ENCODE measurements at regions not wholly inside any gene's neighbourhood (a gene's known extent, or its start where the extent isn't known, plus 50 kb on each side); places are given as distances from the start of the nearest gene placed in this dataset.

- POLR2A ChIA-PET, result no interaction called here
- CTCF ChIA-PET, result no interaction called here
- Histone ChIP-seq H3K9me3 (ENCODE audit: control insufficient read depth, insufficient read depth, low read depth, low read length) (no peaks in the 10 kb centered on the region), H3K4me3 (ENCODE audit: low read depth, low read length) (no peak overlapping the region), H3K36me3 (ENCODE audit: control insufficient read depth in 2 of 2, insufficient read depth in 1 of 2, low read length in 2 of 2) (no peaks in the 10 kb centered on the region), H3K27ac (ENCODE audit: extremely low read depth, low read depth, low read length) (no peak overlapping the region), H3K4me1 (ENCODE audit: control insufficient read depth, insufficient read depth, low read length) (no peaks in the 10 kb centered on the region)
- no peak for TF ChIP-seq ZNF785 (tag by site-specific recombination; IDR thresholded peaks at IDR 0.05)
- TF ChIP-seq FEZF1 (tag by site-specific recombination; IDR thresholded peaks at IDR 0.05), result no peak
- TF ChIP-seq ZNF677 (tag by site-specific recombination; IDR thresholded peaks at IDR 0.05), result no peak
- TF ChIP-seq ZNF623 (tag by site-specific recombination; IDR thresholded peaks at IDR 0.05), result no peak
- no peak for TF ChIP-seq TRIM28 (IDR thresholded peaks at IDR 0.05; ENCODE audit: borderline replicate concordance, low read length)
- TF ChIP-seq ZNF830 (tag by site-specific recombination; IDR thresholded peaks at IDR 0.05; ENCODE audit: low read depth), result no peak
- no peak for TF ChIP-seq ZNF350 (tag by site-specific recombination; IDR thresholded peaks at IDR 0.05)
- TF ChIP-seq ZNF654 (tag by site-specific recombination; IDR thresholded peaks at IDR 0.05; ENCODE audit: low read depth), result no peak
- TF ChIP-seq ZNF10 (tag by site-specific recombination; IDR thresholded peaks at IDR 0.05), result no peak
- TF ChIP-seq ZNF791 (tag by site-specific recombination; IDR thresholded peaks at IDR 0.05), result no peak
- TF ChIP-seq ZNF449 (tag by site-specific recombination; IDR thresholded peaks at IDR 0.05), result no peak
- TF ChIP-seq ZNF747 (tag by site-specific recombination; IDR thresholded peaks at IDR 0.05), result no peak
- TF ChIP-seq ZFHX2 (tag by site-specific recombination; conservative IDR thresholded peaks at IDR 0.05), result no peak
- TF ChIP-seq ZNF555 (tag by site-specific recombination; conservative IDR thresholded peaks at IDR 0.05), result no peak
- TF ChIP-seq ZNF223 (tag by site-specific recombination; IDR thresholded peaks at IDR 0.05), result no peak
- TF ChIP-seq ZNF37A (tag by site-specific recombination; IDR thresholded peaks at IDR 0.05), result no peak
- TF ChIP-seq ZSCAN23 (tag by site-specific recombination; IDR thresholded peaks at IDR 0.05), result no peak
Measured at GRCh38 chr2:19607931-19608771, 249.7 kb upstream of the OSR1 start.

- Histone ChIP-seq H3K4me1 (ENCODE audit: control insufficient read depth, insufficient read depth, low read length) (no peaks in the 10 kb centered on the region), H3K36me3 (ENCODE audit: control insufficient read depth in 2 of 2, insufficient read depth in 1 of 2, low read length in 2 of 2) (no peaks in the 10 kb centered on the region), H3K4me3 (ENCODE audit: low read depth, low read length) (no peak overlapping the region), H3K27ac (ENCODE audit: extremely low read depth, low read depth, low read length) (no peak overlapping the region), H3K9me3 (ENCODE audit: control insufficient read depth, insufficient read depth, low read depth, low read length) (no peaks in the 10 kb centered on the region)
- TF ChIP-seq YY2 (tag by site-specific recombination; IDR thresholded peaks at IDR 0.05) (no peak), ZBTB8A (tag by site-specific recombination; IDR thresholded peaks at IDR 0.05) (no peak)
- ChIA-PET POLR2A (no interaction called here), CTCF (no interaction called here)
Measured at GRCh38 chr2:19607400-19607799, 249.0 kb upstream of the OSR1 start.

GRCh38 chr2:19600982-19601381, 242.6 kb upstream of the OSR1 start:
- CTCF ChIA-PET, result no interaction called here
- H3K9me3 ChIP-seq (ENCODE audit: control insufficient read depth, insufficient read depth, low read depth, low read length), result no peaks in the 10 kb centered on the region
- POLR2A ChIA-PET, result no interaction called here
- no peak overlapping the region for H3K4me3 ChIP-seq (ENCODE audit: low read depth, low read length)
- H3K4me1 ChIP-seq (ENCODE audit: control insufficient read depth, insufficient read depth, low read length), result no peaks in the 10 kb centered on the region
- no peak overlapping the region for H3K27ac ChIP-seq (ENCODE audit: extremely low read depth, low read depth, low read length)
- no peaks in the 10 kb centered on the region for H3K36me3 ChIP-seq (ENCODE audit: control insufficient read depth in 2 of 2, insufficient read depth in 1 of 2, low read length in 2 of 2)
- no peak for TF ChIP-seq ZBTB20 (tag by site-specific recombination; IDR thresholded peaks at IDR 0.05)
- no peak for TF ChIP-seq ZNF704 (tag by site-specific recombination; IDR thresholded peaks at IDR 0.05)
- no peak for TF ChIP-seq ZNF433 (tag by site-specific recombination; IDR thresholded peaks at IDR 0.05; ENCODE audit: low read depth)
- no peak for TF ChIP-seq ZNF544 (tag by site-specific recombination; IDR thresholded peaks at IDR 0.05)
- TF ChIP-seq SP2 (tag by site-specific recombination; IDR thresholded peaks at IDR 0.05), result no peak
- TF ChIP-seq, protein P1, sequence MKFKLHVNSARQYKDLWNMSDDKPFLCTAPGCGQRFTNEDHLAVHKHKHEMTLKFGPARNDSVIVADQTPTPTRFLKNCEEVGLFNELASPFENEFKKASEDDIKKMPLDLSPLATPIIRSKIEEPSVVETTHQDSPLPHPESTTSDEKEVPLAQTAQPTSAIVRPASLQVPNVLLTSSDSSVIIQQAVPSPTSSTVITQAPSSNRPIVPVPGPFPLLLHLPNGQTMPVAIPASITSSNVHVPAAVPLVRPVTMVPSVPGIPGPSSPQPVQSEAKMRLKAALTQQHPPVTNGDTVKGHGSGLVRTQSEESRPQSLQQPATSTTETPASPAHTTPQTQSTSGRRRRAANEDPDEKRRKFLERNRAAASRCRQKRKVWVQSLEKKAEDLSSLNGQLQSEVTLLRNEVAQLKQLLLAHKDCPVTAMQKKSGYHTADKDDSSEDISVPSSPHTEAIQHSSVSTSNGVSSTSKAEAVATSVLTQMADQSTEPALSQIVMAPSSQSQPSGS (tag by site-specific recombination; IDR thresholded peaks at IDR 0.05; ENCODE audit: low read depth), result no peak
- TF ChIP-seq GLI2 (tag by site-specific recombination; IDR thresholded peaks at IDR 0.05; ENCODE audit: borderline replicate concordance, low read depth), result no peak
- no peak for TF ChIP-seq ZNF48 (tag by site-specific recombination; IDR thresholded peaks at IDR 0.05)
- TF ChIP-seq ZNF169 (tag by site-specific recombination; IDR thresholded peaks at IDR 0.05), result no peak
